A673 (cell line): ENCODE measurements at regions not wholly inside any gene's neighbourhood (a gene's known extent, or its start where the extent isn't known, plus 50 kb on each side); places are given as distances from the start of the nearest gene placed in this dataset.

Experiments used
- BruUV-seq: library from RNA; stranded (reverse); fragments of 400-500 nt; replicated peaks from 2 replicates; lab custom pipeline; 2021; lab: Mats Ljungman, UMichigan
- CTCF ChIA-PET: fragments of 300-600 bp; sonication (Branson Sonifier 250); formaldehyde crosslinking; loops from one replicate; lab custom pipeline; 2022; ENCODE audit warnings: antibody characterized with exemption; lab: Charles Lee
- POLR2A ChIA-PET: fragments of 300-600 bp; sonication (Branson Sonifier 250); formaldehyde crosslinking; loops from one replicate; lab custom pipeline; 2022; ENCODE audit warnings: antibody characterized with exemption; ENCODE audit not compliant: low non-redundant PET; lab: Charles Lee
- DNase-seq: peaks from one replicate; pipeline ENCODE4 v3.0.0-alpha.2; 2015; ENCODE audit warnings: low spot score
- H3K27ac ChIP-seq: fragments of 200-600 bp; sonication (generic); 2 replicates; pipeline ENCODE4 v1.5.1; 2016; ENCODE audit warnings: mixed run types, low read depth, mild to moderate bottlenecking, mixed read lengths, antibody characterized with exemption, low read length; ENCODE audit not compliant: poor library complexity, severe bottlenecking
- H3K27me3 ChIP-seq: fragments of 200-600 bp; sonication (generic); replicated peaks from 2 replicates; pipeline ENCODE4 v1.6.1; 2017; ENCODE audit warnings: mixed run types, low read depth, mild to moderate bottlenecking, mixed read lengths, antibody characterized with exemption, low read length; ENCODE audit not compliant: insufficient read depth, poor library complexity
- H3K36me3 ChIP-seq: fragments of 200-600 bp; sonication (generic); 2 replicates; pipeline ENCODE4 v1.6.1; 2016; ENCODE audit warnings: mixed run types, mild to moderate bottlenecking, mixed read lengths, antibody characterized with exemption, low read length; ENCODE audit not compliant: insufficient read depth, poor library complexity, severe bottlenecking
- H3K4me1 ChIP-seq: fragments of 200-600 bp; sonication (generic); 2 replicates; pipeline ENCODE4 v1.6.1; 2017; ENCODE audit warnings: mixed run types, mild to moderate bottlenecking, mixed read lengths, antibody characterized with exemption, low read length; ENCODE audit not compliant: insufficient read depth, poor library complexity, severe bottlenecking
- H3K4me3 ChIP-seq: fragments of 200-600 bp; sonication (generic); 2 replicates; pipeline ENCODE4 v1.5.1; 2016; ENCODE audit warnings: low read depth, mixed run types, mild to moderate bottlenecking, mixed read lengths, low read length; ENCODE audit not compliant: poor library complexity, severe bottlenecking
- H3K9me3 ChIP-seq: fragments of 200-600 bp; sonication (generic); 2 replicates; pipeline ENCODE4 v1.6.1; 2016; ENCODE audit warnings: mixed run types, low read depth, mild to moderate bottlenecking, mixed read lengths, antibody characterized with exemption, low read length; ENCODE audit not compliant: poor library complexity, severe bottlenecking
- CTCF ChIP-seq: fragments of 300-800, 200-600 bp; sonication (generic); conservative IDR thresholded peaks from 2 replicates; pipeline ENCODE4 v1.5.1; 2017; ENCODE audit warnings: low read depth, mild to moderate bottlenecking, antibody characterized with exemption, low read length, moderate library complexity, mixed read lengths
- EZH2 ChIP-seq: fragments of 200-600 bp; sonication (generic); IDR thresholded peaks from 2 replicates; pipeline ENCODE4 v1.6.1; 2017; ENCODE audit warnings: borderline replicate concordance, low read depth, mild to moderate bottlenecking, mixed read lengths, antibody characterized with exemption, low read length; ENCODE audit not compliant: poor library complexity, severe bottlenecking
- intact Hi-C: fragments of 100-400 bp; cut with micrococcal nuclease; formaldehyde crosslinking; loops from one replicate; pipeline ENCODE4 v1.10.0; 2022; ENCODE audit not compliant: unreplicated experiment

GRCh38 chr10:100672199-100672598, 73.2 kb upstream of the PAX2 start:
- Histone ChIP-seq H3K4me1 (peaks cover 9% of the 10 kb centered on the region), H3K4me3 (no peak overlapping the region), H3K9me3 (no peaks in the 10 kb centered on the region), H3K36me3 (no peaks in the 10 kb centered on the region), H3K27ac (no peak overlapping the region), H3K27me3 (peaks cover 42% of the 10 kb centered on the region)
- intact Hi-C loops = loop anchor here (5.0 kb wide), 1 partner anchor 200 kb away; no protein-coding TSS in a partner anchor
- DNase-seq = no peak
- BruUV-seq = no TSS peak
- CTCF ChIA-PET = no interaction called here
- POLR2A ChIA-PET = no interaction called here
- TF ChIP-seq CTCF (no peak), EZH2 (no peak)

DNA sequence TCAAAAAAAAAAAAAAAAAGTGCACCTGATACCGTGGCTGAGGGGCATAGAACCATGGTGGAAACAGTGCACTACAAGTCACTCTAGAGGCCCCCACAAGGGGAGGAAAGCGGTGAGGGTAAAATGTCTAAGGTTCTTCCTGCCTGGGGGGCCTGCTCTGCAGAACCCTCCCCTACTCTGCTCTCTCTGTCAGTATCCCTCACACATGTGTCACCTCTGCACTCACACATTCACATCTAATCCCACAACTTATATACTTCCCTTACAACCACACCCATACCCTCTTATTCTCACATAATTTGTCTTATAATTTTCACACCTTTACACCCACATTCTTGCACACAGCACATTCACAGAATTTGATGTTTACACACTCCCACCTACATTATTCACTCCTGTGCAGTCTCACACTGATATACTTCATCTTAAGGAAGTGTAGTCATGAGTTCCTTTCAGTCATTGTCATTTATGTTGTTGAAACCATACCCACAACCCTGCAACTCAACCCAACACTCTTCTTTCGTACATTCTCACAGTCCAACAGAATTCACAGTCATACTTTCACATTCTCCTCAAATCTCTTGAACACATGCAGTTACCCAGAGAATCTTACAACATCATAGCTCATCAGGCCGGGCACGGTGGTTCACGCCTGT, 68.0 kb upstream of the PAX2 start:
- BruUV-seq = no TSS peak
- Histone ChIP-seq H3K4me3 (no peak overlapping the region), H3K4me1 (no peaks in the 10 kb centered on the region), H3K36me3 (no peaks in the 10 kb centered on the region), H3K9me3 (no peaks in the 10 kb centered on the region), H3K27me3 (peaks cover 18% of the 10 kb centered on the region), H3K27ac (no peak overlapping the region)
- POLR2A ChIA-PET = no interaction called here
- CTCF ChIA-PET = no interaction called here
- no peak for DNase-seq
- no peak for TF ChIP-seq CTCF
- TF ChIP-seq EZH2 = no peak
- intact Hi-C loops = no loop called here

DNA sequence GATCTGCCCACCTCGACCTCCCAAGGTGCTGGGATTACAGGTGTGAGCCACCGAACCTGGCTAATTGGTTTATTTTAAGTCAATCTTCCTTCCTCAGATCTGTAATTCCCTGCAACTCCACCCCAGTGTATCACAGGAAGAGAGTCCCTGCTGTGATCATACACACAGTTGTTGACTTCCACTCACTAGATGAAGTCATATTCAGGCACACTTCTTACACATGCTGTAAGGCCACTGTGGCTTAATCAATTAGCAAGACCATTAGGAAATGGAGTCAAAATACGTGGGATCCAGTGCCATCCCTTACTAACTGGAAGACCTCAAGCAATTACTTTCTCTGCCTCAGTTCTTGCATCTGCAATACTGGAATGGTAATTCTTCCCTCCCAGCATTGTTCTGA, 66.1 kb upstream of the PAX2 start:
- Histone ChIP-seq H3K9me3 (no peaks in the 10 kb centered on the region), H3K4me1 (peaks cover 14% of the 10 kb centered on the region), H3K36me3 (no peaks in the 10 kb centered on the region), H3K4me3 (no peak overlapping the region), H3K27me3 (peaks cover 25% of the 10 kb centered on the region), H3K27ac (no peak overlapping the region)
- no TSS peak for BruUV-seq
- TF ChIP-seq CTCF (no peak), EZH2 (no peak)
- DNase-seq = no peak
- ChIA-PET POLR2A (no interaction called here), CTCF (no interaction called here)
- intact Hi-C loops = no loop called here
